ENCODE measurements at regions not wholly inside any gene's neighbourhood (a gene's known extent, or its start where the extent isn't known, plus 50 kb on each side); places are given as distances from the start of the nearest gene placed in this dataset.

- H4K20me1 ChIP-seq (replicated peaks in 1 of 2; ENCODE audit: control insufficient read depth in 1 of 2, insufficient read depth in 2 of 2, low read length in 2 of 2) = no peaks in the 10 kb centered on the region
- ChIA-PET CTCF (ENCODE audit: partially characterized antibody) (interaction anchor here (0.8 to 1.1 kb wide), 2 partner anchors 81 to 265 kb away, joined by 3 read pairs; no protein-coding TSS in a partner anchor), POLR2A (ENCODE audit: partially characterized antibody) (no interaction called here)
- H4K5ac ChIP-seq (ENCODE audit: insufficient read length, low read depth, low read length) = no peak overlapping the region
- no peak overlapping the region for H4K91ac ChIP-seq (replicated peaks; ENCODE audit: insufficient read length, low read length)
- H3K23me2 ChIP-seq (ENCODE audit: low read depth, low read length) = no peaks in the 10 kb centered on the region
- no peaks in the 10 kb centered on the region for H3K27me3 ChIP-seq (replicated peaks in 1 of 4; ENCODE audit: control insufficient read depth in 3 of 4, extremely low read depth in 1 of 4, insufficient read depth in 3 of 4, low read length in 3 of 4)
- no peak overlapping the region for H4K8ac ChIP-seq (ENCODE audit: extremely low read depth, insufficient read depth, low read length)
- DNase-seq (ENCODE audit: low read depth in 1 of 2, low spot score in 2 of 2) (no peak), FAIRE-seq (no peak)
- no peak overlapping the region for H3K56ac ChIP-seq (replicated peaks; ENCODE audit: insufficient read length, low read depth, low read length)
- no peaks in the 10 kb centered on the region for H3K4me1 ChIP-seq (replicated peaks in 1 of 4; ENCODE audit: control insufficient read depth in 3 of 4, insufficient read depth in 4 of 4, low read length in 3 of 4)
- H3K4me2 ChIP-seq (ENCODE audit: insufficient read depth in 1 of 2, low read depth in 2 of 2, low read length in 2 of 2) = no peak overlapping the region
- no peak overlapping the region for H2BK20ac ChIP-seq (ENCODE audit: low read length)
- 93% methylated on average over 5 of the region's 5 CpGs; no CpG with 5 or more reads in 1 of the 2 experiments for WGBS, 2 experiments (ENCODE audit: extremely low coverage in 1 of 2, insufficient coverage in 1 of 2, insufficient read length in 1 of 2, insufficient replicate concordance in 2 of 2, low coverage in 1 of 2, low lambda C conversion rate in 2 of 2, missing lambda C conversion rate in 1 of 2)
- H3K9ac ChIP-seq (replicated peaks in 1 of 4; ENCODE audit: extremely low read depth in 1 of 4, low read depth in 3 of 4, low read length in 3 of 4) = no peak overlapping the region
- no peak overlapping the region for H2BK120ac ChIP-seq (replicated peaks; ENCODE audit: low read depth, low read length)
- no peaks in the 10 kb centered on the region for H3K79me2 ChIP-seq (ENCODE audit: control insufficient read depth in 1 of 2, insufficient read depth in 2 of 2, low read length in 2 of 2)
- no peak overlapping the region for H2AFZ ChIP-seq (ENCODE audit: low read length)
- H3K27ac ChIP-seq (ENCODE audit: low read depth, low read length) = no peak overlapping the region
- no peak overlapping the region for H2BK12ac ChIP-seq (ENCODE audit: low read depth, low read length)
- H2BK15ac ChIP-seq (ENCODE audit: low read length) = no peak overlapping the region
- no peak overlapping the region for H3K14ac ChIP-seq (ENCODE audit: insufficient read length)
- no peak overlapping the region for H3K23ac ChIP-seq (ENCODE audit: insufficient read length)
- no peak overlapping the region for H3K18ac ChIP-seq (ENCODE audit: extremely low read depth, low read length)
- no peak overlapping the region for H2AK5ac ChIP-seq (ENCODE audit: low read depth, low read length)
- H3K9me3 ChIP-seq (ENCODE audit: insufficient read depth in 2 of 2, low read depth in 1 of 2, low read length in 1 of 2) = 0 out of 4 replicates have a peak, but pooled peaks cover 0 to 2% of the 10 kb centered on the region in 2 experiments
- H3K79me1 ChIP-seq (ENCODE audit: low read depth, low read length) = no peaks in the 10 kb centered on the region
- H3K4me3 ChIP-seq (ENCODE audit: extremely low read depth in 1 of 4, insufficient read depth in 2 of 4, low read depth in 3 of 4, low read length in 4 of 4) = no peak overlapping the region
- no peak overlapping the region for H2BK5ac ChIP-seq (ENCODE audit: low read depth, low read length)
- H3K4ac ChIP-seq (replicated peaks; ENCODE audit: insufficient read length, low read depth, low read length) = no peak overlapping the region
- H3K36me3 ChIP-seq (ENCODE audit: control insufficient read depth in 2 of 4, insufficient read depth in 4 of 4, low read length in 3 of 4) = no peaks in the 10 kb centered on the region
- TF ChIP-seq TAF7 (optimal IDR thresholded peaks at IDR 0.05; ENCODE audit: borderline replicate concordance, low read depth, low read length) (no peak), TCF12 (IDR thresholded peaks at IDR 0.05; ENCODE audit: low read depth, low read length) (no peak), JUND (IDR thresholded peaks at IDR 0.05; ENCODE audit: low read length) (no peak), RFX5 (IDR thresholded peaks at IDR 0.05; ENCODE audit: borderline replicate concordance, low read depth, low read length) (no peak), SIN3A (conservative IDR thresholded peaks at IDR 0.05 in 1 of 2, IDR thresholded peaks at IDR 0.05 in 1 of 2; ENCODE audit: low read depth in 1 of 2, low read length in 2 of 2) (no peak), JUN (IDR thresholded peaks at IDR 0.05; ENCODE audit: low read depth, low read length) (no peak), MAFK (IDR thresholded peaks at IDR 0.05; ENCODE audit: low read depth, low read length) (no peak), POLR2AphosphoS5 (IDR thresholded peaks at IDR 0.05; ENCODE audit: low read depth, low read length) (no peak), PHF8 (conservative IDR thresholded peaks at IDR 0.05; ENCODE audit: low read depth, low read length) (no peak), FOSL1 (IDR thresholded peaks at IDR 0.05; ENCODE audit: insufficient read depth, low read depth, low read length) (no peak), KDM4A (IDR thresholded peaks at IDR 0.05; ENCODE audit: low read depth, low read length, severe bottlenecking) (no peak), GTF2F1 (IDR thresholded peaks at IDR 0.05; ENCODE audit: borderline replicate concordance, low read depth, low read length) (no peak), TAF1 (IDR thresholded peaks at IDR 0.05; ENCODE audit: low read depth, low read length) (no peak), CHD2 (IDR thresholded peaks at IDR 0.05; ENCODE audit: low read length) (no peak), SUZ12 (IDR thresholded peaks at IDR 0.05; ENCODE audit: low read length) (no peak)
Observed at GRCh38 chr16:8436931-8437330, 153.4 kb downstream of the TMEM114 start.
